GM21529 (cell line): ENCODE measurements at regions not wholly inside any gene's neighbourhood (a gene's known extent, or its start where the extent isn't known, plus 50 kb on each side); places are given as distances from the start of the nearest gene placed in this dataset.

Source experiments
- ATAC-seq: cut with Tn5 transposase; IDR thresholded peaks from one replicate; pipeline ENCODE4 v1.9.1; 2021; ENCODE audit not compliant: unreplicated experiment

DNA sequence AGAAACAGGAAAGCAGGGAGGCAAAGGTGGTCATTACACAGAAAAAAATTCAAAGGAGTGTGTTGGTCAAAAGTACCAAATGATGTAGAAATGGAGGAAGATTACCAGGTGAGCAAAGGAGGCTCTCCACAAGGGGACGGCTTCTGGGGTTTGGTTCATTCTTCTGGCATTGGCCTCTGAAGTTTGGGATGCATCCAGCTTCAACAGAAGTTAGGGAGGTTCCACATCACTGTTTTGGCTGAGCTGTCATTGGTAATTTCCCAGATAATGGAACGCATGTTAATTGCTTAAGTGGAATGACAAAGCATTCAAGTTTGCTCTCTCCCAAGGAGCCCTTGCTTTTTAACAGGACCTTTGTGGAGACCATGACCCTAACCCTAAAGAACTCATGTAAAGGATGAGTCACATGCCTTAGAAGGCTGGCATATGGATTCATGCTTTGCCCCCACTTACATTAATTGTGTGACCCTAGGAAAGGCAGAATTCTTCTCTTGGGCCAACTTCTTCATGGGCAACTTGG is 398.6 kb downstream of the GPAM start:
- ATAC-seq, result no peak

- ATAC-seq, result no peak
Observed at GRCh38 chr10:111785921-111786320, 397.6 kb downstream of the GPAM start.

- no peak for ATAC-seq
Observed at GRCh38 chr10:111789821-111790220, 393.7 kb downstream of the GPAM start.

GRCh38 chr10:111801841-111802240 is 381.7 kb downstream of the GPAM start:
- ATAC-seq, result no peak

DNA sequence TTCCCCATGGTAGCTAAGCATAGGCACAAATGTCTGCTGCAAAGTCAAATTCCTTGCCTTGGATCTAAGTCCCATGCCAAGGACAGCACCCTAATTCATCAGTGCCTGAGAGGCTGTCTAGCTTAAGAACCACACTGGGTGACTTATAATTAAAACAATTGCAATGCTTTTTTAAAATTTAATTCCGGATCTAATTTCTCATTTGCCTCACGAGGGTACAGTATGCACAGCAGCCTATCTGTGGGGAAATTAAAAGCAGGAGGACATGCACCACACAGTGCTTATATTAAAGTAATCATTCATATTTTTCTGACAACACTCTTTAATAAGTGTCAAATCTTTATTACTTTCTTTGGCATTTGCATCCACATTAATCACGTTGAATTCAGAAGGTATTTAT is 378.8 kb downstream of the GPAM start:
- ATAC-seq, result no peak

DNA sequence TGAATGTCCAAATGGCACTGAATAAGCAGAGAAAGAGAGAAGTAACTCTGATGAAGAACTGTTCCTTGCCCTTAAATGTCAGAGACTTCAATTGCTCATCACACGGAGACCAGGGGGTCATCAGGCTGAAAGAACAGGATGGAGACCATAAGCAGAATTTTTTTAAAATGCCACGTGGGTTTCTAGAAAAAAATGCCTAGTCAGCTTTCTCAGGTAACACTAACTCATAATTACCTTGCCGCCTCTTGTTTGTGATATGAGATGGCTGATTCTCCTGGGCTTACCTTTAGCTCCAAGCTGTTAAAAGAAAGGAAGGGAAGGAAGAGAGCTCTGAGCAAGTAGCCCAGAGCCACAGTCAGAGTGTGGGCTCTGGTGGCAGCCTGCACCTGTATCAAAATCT is 372.0 kb downstream of the GPAM start:
- ATAC-seq, result no peak

DNA sequence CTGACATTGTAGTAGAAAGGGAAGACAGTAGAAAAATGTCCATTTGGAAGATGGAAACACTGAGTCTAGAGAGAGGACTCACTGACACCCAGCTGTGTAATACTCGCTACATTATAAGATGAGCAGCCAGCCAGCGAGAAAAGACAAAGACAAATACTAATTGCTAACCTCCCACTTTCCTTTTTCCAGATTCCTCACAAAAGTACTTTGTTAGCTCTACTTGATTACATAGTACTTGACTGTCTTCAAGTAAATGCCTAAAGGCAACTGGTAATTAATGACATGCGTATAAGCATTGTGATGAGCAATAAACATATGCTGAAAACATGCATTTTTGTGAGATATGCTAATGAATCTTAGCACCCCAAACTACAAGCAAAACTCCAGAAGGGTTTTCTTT is 363.1 kb downstream of the GPAM start:
- no peak for ATAC-seq

DNA sequence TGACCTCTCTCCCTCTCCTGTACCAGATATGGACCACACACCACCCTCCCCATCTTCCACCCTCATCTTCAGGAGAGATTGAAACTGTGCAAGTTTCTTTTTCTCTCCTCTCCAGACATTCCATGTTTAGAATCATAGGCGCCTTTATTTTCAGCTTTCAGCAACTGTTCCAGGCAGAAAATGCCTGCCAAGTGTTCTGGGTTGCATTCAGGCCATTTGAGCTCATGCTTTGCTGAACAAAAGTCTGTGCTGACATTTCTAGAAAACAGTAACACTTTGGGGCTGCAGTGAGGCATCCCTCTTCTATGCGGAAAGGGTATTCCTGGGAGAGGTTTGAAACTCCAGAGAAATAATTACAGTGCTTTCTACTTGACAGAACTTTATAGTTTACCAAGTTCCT is 361.7 kb downstream of the GPAM start:
- no peak for ATAC-seq

GRCh38 chr10:111822661-111823060 is 360.9 kb downstream of the GPAM start:
- no peak for ATAC-seq

DNA sequence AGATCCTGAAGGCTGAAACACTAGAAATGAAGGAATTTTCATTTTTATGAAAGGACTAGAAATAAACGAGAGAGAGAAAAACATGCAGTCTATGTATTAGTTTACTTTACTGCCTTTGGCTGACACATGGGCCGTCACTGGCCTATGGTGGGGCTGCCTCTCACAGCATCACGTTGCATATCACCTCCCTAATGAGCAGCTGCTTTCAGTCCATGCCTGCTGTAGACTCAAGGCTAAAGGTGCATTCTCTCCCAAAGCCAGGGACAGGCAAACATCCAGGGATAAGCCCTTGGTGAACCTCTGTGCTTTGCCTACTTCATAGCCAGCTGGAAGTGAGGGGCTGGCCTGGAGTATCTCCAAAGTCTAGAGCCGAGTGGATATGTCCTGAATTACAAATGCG is 359.4 kb downstream of the GPAM start:
- ATAC-seq, result no peak

GRCh38 chr10:111830359-111830758 is 353.2 kb downstream of the GPAM start:
- ATAC-seq, result no peak

- no peak for ATAC-seq
Observed at GRCh38 chr10:111831058-111831457, 352.5 kb downstream of the GPAM start.

- ATAC-seq, result no peak
Observed at GRCh38 chr10:111833251-111833650, 350.3 kb downstream of the GPAM start.

GRCh38 chr10:111835574-111835973 is 348.0 kb downstream of the GPAM start:
- ATAC-seq, result no peak

DNA sequence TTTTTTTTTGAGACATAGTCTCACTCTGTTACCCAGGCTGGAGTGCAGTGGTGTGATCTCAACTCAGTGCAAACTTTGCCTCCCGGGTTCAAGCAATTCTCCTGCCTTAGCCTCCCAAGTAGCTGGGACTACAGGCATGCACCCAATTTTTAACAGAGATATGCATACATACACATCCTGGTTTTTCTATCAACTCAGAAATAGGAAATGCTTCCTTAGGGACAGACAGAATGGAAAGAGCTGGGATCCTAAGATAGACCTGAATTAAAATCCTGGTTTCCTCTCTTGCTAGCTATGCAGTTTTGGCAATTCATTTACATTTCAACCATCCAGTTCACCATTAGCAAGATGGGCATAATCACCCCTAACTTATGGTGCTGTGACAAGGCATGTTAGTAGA is 347.5 kb downstream of the GPAM start:
- ATAC-seq, result no peak

DNA sequence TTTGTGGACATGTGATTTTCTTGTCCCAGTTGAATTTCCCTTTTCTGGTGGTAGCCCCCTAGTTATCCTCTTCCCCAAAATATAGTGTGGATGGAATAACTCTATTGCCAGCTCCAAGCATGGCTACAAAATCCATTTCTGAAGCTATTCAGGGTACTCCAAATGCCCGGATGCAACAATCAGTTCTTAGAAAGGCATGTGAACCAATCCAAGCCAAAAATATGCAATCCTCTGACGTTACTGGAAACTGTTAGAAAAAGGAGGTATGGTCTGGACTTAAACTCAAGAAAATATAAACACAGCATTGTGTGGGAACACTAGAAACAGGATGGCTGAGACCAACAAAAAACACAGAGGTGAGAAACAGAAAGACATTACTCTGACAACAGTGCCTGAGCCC is 347.0 kb downstream of the GPAM start:
- no peak for ATAC-seq

- no peak for ATAC-seq
Observed at GRCh38 chr10:111837086-111837485, 346.5 kb downstream of the GPAM start.

- no peak for ATAC-seq
Observed at GRCh38 chr10:111837985-111838384, 345.6 kb downstream of the GPAM start.

DNA sequence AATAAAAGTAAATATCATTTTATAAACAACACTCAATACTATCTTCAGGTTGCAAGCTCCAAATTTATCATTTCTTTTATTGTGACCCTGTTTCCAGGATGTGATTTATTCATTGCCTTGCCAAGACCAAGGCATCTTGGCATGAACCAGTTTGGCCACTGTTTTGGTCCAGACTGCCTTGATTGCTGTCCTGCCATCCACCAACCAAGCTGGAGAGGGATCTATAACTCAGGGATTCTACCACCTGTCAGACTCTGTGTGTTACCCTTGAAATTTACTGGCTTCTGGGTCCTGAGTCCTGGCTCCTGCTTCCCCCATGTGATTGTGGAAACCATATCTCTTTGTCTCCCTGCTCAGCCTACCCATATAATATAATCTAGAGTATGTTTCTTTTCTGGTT is 343.0 kb downstream of the GPAM start:
- no peak for ATAC-seq

DNA sequence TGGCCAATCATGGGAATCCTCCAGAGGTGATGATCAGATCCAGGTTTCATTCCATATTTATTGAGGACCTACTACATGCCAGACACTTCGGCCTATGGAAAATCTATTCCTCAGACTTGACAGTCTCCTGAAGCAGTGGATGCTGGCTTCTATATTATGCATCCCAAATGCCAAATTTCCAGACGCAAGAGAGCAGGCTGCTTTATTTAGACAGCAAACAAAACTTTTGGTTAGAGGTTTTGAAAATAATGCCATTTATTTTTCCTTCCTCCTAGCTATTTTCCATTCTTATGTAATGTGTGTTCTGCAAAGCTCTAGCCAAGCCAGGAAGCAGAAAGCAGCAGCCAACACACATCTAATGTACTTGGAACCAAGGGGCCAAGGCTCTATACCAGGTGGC is 330.8 kb downstream of the GPAM start:
- ATAC-seq, result no peak

DNA sequence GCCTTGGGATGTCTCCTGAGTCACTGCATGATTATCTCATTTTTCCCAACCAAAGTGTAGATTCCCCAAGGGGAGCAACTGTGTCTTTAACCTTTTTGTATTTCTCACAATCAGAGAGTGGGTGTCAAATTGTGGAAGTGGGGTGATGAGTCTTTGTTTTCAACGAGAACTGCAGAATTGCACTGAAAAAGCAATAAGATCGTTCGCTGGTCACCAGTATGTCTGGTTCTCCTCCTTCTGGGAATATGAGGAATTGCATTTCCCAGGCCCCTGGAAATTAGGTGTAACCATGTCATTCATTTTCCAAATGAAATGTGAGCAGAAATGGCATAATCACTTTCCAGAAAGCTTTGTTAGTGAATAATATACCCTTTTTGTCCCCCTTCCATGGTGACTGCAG is 326.9 kb downstream of the GPAM start:
- ATAC-seq, result no peak

DNA sequence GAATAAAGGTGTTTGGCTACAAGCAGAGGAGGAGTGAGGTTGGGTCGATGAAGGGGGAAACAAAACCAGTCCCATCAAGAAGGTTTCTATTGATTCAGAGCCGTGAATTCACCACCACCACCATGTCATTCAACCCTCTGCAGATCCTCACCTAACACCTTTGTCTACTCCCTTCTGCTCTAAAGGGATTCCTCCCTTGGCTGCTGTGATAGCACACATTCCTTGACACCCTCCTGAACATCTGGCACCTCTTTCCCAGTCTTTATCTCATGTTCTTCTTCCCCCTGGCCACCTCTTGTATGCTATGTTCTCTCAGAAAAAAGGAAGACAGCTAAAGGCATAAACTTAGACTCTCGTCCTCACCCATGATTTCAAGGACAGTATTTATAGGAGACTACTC is 318.0 kb downstream of the GPAM start:
- ATAC-seq, result no peak

DNA sequence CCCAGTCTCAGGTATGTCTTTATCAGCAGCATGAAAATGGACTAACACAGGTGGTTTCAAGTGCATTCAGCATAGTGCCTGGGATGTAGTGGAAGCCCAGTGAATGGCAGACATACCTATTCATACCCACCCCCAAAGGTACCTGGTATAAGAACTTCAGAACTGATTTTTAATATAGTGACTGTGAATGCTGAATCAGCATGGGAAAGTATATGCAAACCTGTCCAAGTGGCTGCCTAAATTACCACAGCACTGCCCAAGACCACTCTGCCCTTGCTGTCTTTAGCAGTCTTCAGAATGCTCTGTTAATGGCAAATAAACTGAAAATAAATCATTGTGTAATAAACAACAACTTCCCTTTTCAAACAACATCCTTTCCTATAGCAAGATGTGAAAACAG is 312.1 kb downstream of the GPAM start:
- no peak for ATAC-seq

DNA sequence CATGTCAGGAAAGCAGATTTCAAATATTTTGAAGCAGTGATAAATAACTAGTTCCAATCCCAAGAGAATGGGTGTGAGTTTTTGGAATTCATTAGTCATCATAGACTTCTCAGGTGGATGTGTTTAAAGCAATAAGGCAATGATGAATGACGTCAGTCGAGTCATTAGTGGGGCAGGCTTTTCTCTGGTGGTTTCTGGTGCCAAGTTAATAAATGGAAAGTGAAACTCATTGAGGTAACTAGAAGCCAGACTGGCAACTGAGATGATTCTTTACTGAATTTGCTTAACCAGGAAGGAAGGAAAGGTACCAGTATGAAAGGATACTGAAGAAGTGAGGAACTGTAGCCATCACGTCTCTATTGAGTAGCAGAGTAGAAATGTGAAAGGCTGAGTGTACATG is 311.0 kb downstream of the GPAM start:
- ATAC-seq, result no peak
